T-helper 22 cell (primary cell): ENCODE measurements at regions not wholly inside any gene's neighbourhood (a gene's known extent, or its start where the extent isn't known, plus 50 kb on each side); places are given as distances from the start of the nearest gene placed in this dataset.

Experiments
- DNase-seq: peaks from one replicate; pipeline ENCODE4 v3.0.0-alpha.2; 2020; ENCODE audit warnings: low read depth

- DNase-seq, result no peak
Observed at GRCh38 chr15:62913246-62913645, 129.3 kb upstream of the TPM1 start.

- DNase-seq, result no peak
Observed at GRCh38 chr15:62914461-62915079, 128.0 kb upstream of the TPM1 start.

- no peak for DNase-seq
Observed at GRCh38 chr15:62920682-62921502, 121.7 kb upstream of the TPM1 start.

GRCh38 chr15:62922514-62922913 is 120.0 kb upstream of the TPM1 start:
- DNase-seq, result no peak

GRCh38 chr15:62925875-62926274 is 116.7 kb upstream of the TPM1 start:
- DNase-seq, result no peak

GRCh38 chr15:62927196-62927595 is 115.4 kb upstream of the TPM1 start:
- DNase-seq, result no peak

GRCh38 chr15:62927836-62928235 is 114.7 kb upstream of the TPM1 start:
- no peak for DNase-seq

GRCh38 chr15:62928242-62928999 is 114.1 kb upstream of the TPM1 start:
- no peak for DNase-seq

GRCh38 chr15:62929000-62929357 is 113.6 kb upstream of the TPM1 start:
- no peak for DNase-seq

GRCh38 chr15:62931650-62932049 is 110.9 kb upstream of the TPM1 start:
- DNase-seq, result no peak

- no peak for DNase-seq
Observed at GRCh38 chr15:62932436-62932835, 110.1 kb upstream of the TPM1 start.

GRCh38 chr15:62933386-62933785 is 109.2 kb upstream of the TPM1 start:
- DNase-seq, result no peak

- no peak for DNase-seq
Observed at GRCh38 chr15:62934236-62934971, 108.1 kb upstream of the TPM1 start.

GRCh38 chr15:62935300-62936081 is 107.1 kb upstream of the TPM1 start:
- no peak for DNase-seq

GRCh38 chr15:62938825-62939224 is 103.7 kb upstream of the TPM1 start:
- DNase-seq, result no peak

GRCh38 chr15:62940093-62940754 is 102.3 kb upstream of the TPM1 start:
- DNase-seq, result no peak

GRCh38 chr15:62940755-62941361 is 101.7 kb upstream of the TPM1 start:
- no peak for DNase-seq

GRCh38 chr15:62941699-62942098 is 100.8 kb upstream of the TPM1 start:
- DNase-seq, result no peak

- no peak for DNase-seq
Observed at GRCh38 chr15:62942428-62942827, 100.1 kb upstream of the TPM1 start.

- DNase-seq, result no peak
Observed at GRCh38 chr15:62945063-62945462, 97.5 kb upstream of the TPM1 start.

GRCh38 chr15:62945760-62946159 is 96.8 kb upstream of the TPM1 start:
- no peak for DNase-seq
